ENCODE measurements at regions not wholly inside any gene's neighbourhood (a gene's known extent, or its start where the extent isn't known, plus 50 kb on each side); places are given as distances from the start of the nearest gene placed in this dataset.

- H3K9me3 ChIP-seq (replicated peaks; ENCODE audit: insufficient read depth, low read length), result no peaks in the 10 kb centered on the region
Measured at GRCh38 chr4:160414496-160414895, 1311.6 kb downstream of the RAPGEF2 start.

DNA sequence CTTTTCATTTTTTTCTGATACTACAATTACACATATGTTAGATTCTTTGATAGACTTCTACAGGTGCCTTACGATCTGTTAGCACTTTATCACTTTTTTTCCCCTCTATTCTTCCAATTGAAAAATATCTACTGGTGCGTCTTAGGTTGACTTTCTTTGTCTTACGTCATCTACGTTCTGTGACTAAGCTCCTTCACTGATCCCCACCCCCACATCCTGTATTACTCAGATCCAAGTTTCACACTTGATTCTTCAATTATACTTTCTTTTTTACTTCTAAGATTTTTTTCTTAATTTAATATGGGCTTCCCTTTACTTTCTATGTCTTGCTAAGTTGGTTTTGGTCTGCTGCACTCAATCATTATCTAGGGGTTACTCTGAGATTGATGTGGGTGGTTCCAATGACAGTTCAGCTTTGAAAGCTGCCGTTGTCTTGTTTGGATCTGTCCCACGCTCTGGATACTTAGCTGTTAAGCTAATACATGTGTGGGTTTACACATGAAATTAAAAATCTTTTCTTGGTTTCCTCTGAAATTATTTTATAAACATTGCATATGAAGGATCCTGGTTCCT, 1321.1 kb downstream of the RAPGEF2 start:
- Histone ChIP-seq H3K4me2 (ENCODE audit: low read depth, low read length) (no peak overlapping the region), H3K9ac (ENCODE audit: low read length) (no peak overlapping the region), H3K9me3 (replicated peaks; ENCODE audit: insufficient read depth, low read length) (no peaks in the 10 kb centered on the region), H2AFZ (ENCODE audit: low read length) (no peak overlapping the region), H4K20me1 (ENCODE audit: insufficient read depth, low read length) (no peaks in the 10 kb centered on the region), H3K36me3 (replicated peaks; ENCODE audit: insufficient read depth, low read length) (no peaks in the 10 kb centered on the region), H3K9me2 (replicated peaks; ENCODE audit: insufficient read depth, low read length) (no peaks in the 10 kb centered on the region), H3K27ac (ENCODE audit: low read length) (no peak overlapping the region), H3F3A (ENCODE audit: insufficient read depth, low read length) (no peaks in the 10 kb centered on the region), H3K4me3 (ENCODE audit: low read length) (no peak overlapping the region), H3K4me1 (ENCODE audit: low read length) (no peaks in the 10 kb centered on the region), H3K79me2 (ENCODE audit: low read length) (no peaks in the 10 kb centered on the region), H3K27me3 (replicated peaks; ENCODE audit: insufficient read depth, low read length) (no peaks in the 10 kb centered on the region)
- no peak for TF ChIP-seq EZH2 (optimal IDR thresholded peaks at IDR 0.05; ENCODE audit: low read depth, low read length)
- TF ChIP-seq CTCF (IDR thresholded peaks at IDR 0.05; ENCODE audit: low read length), result no peak
- TF ChIP-seq EZH2phosphoT487 (IDR thresholded peaks at IDR 0.05; ENCODE audit: low read length), result no peak
- DNase-seq, result no peak

More at GRCh38 chr4:160414496-160414895, 1311.6 kb downstream of the RAPGEF2 start:
- H3K9ac ChIP-seq (ENCODE audit: low read length), result no peak overlapping the region
- TF ChIP-seq EZH2phosphoT487 (IDR thresholded peaks at IDR 0.05; ENCODE audit: low read length) (no peak), EZH2 (optimal IDR thresholded peaks at IDR 0.05; ENCODE audit: low read depth, low read length) (no peak), CTCF (IDR thresholded peaks at IDR 0.05; ENCODE audit: low read length) (no peak)
- no peak for DNase-seq
- H3K27me3 ChIP-seq (replicated peaks; ENCODE audit: insufficient read depth, low read length), result no peaks in the 10 kb centered on the region
- H3K4me3 ChIP-seq (ENCODE audit: low read length), result no peak overlapping the region
- no peak overlapping the region for H3K27ac ChIP-seq (ENCODE audit: low read length)
- H3K79me2 ChIP-seq (ENCODE audit: low read length), result no peaks in the 10 kb centered on the region
- H3K4me2 ChIP-seq (ENCODE audit: low read depth, low read length), result no peak overlapping the region
- H3K36me3 ChIP-seq (replicated peaks; ENCODE audit: insufficient read depth, low read length), result no peaks in the 10 kb centered on the region
- no peaks in the 10 kb centered on the region for H4K20me1 ChIP-seq (ENCODE audit: insufficient read depth, low read length)
- H3F3A ChIP-seq (ENCODE audit: insufficient read depth, low read length), result no peaks in the 10 kb centered on the region
- H2AFZ ChIP-seq (ENCODE audit: low read length), result no peak overlapping the region
- H3K9me2 ChIP-seq (replicated peaks; ENCODE audit: insufficient read depth, low read length), result no peaks in the 10 kb centered on the region
- no peaks in the 10 kb centered on the region for H3K4me1 ChIP-seq (ENCODE audit: low read length)

- H3K36me3 ChIP-seq (replicated peaks; ENCODE audit: insufficient read depth, low read length), result no peaks in the 10 kb centered on the region
- H3K9ac ChIP-seq (ENCODE audit: low read length), result no peak overlapping the region
- H3K9me2 ChIP-seq (replicated peaks; ENCODE audit: insufficient read depth, low read length), result no peaks in the 10 kb centered on the region
- H3F3A ChIP-seq (ENCODE audit: insufficient read depth, low read length), result no peaks in the 10 kb centered on the region
- DNase-seq, result no peak
- no peak for TF ChIP-seq CTCF (IDR thresholded peaks at IDR 0.05; ENCODE audit: low read length)
- H3K4me2 ChIP-seq (ENCODE audit: low read depth, low read length), result no peak overlapping the region
- no peaks in the 10 kb centered on the region for H3K79me2 ChIP-seq (ENCODE audit: low read length)
- no peaks in the 10 kb centered on the region for H3K9me3 ChIP-seq (replicated peaks; ENCODE audit: insufficient read depth, low read length)
- no peaks in the 10 kb centered on the region for H4K20me1 ChIP-seq (ENCODE audit: insufficient read depth, low read length)
- no peak overlapping the region for H3K4me3 ChIP-seq (ENCODE audit: low read length)
- no peak overlapping the region for H2AFZ ChIP-seq (ENCODE audit: low read length)
- H3K4me1 ChIP-seq (ENCODE audit: low read length), result no peaks in the 10 kb centered on the region
- H3K27me3 ChIP-seq (replicated peaks; ENCODE audit: insufficient read depth, low read length), result no peaks in the 10 kb centered on the region
- no peak overlapping the region for H3K27ac ChIP-seq (ENCODE audit: low read length)
Measured at GRCh38 chr4:160426233-160426632, 1323.4 kb downstream of the RAPGEF2 start.

Measured in MM.1S (cell line).